Activated naive CD4-positive, alpha-beta T cell treated with anti-CD3 and anti-CD28 coated beads, Interleukin-2, amount 50 U/mL, for 24 hours (primary cell): ENCODE measurements at regions not wholly inside any gene's neighbourhood (a gene's known extent, or its start where the extent isn't known, plus 50 kb on each side); places are given as distances from the start of the nearest gene placed in this dataset.
"Not testable (repeated sequence)": the region's sequence is repeated elsewhere in the genome, so short reads cannot be mapped to it uniquely, and the experiment has no call there.

Source experiments
- H3K27ac Mint-ChIP-seq: one replicate; pipeline ENCODE4 v1.8.0; 2021; ENCODE audit warnings: mild to moderate bottlenecking, mixed read lengths
- H3K27me3 Mint-ChIP-seq: one replicate; pipeline ENCODE4 v1.8.0; 2021; ENCODE audit warnings: mixed read lengths
- H3K36me3 Mint-ChIP-seq: one replicate; pipeline ENCODE4 v1.8.0; 2021; ENCODE audit warnings: mixed read lengths
- H3K4me1 Mint-ChIP-seq: one replicate; pipeline ENCODE4 v1.8.0; 2021; ENCODE audit warnings: mixed read lengths
- H3K4me3 Mint-ChIP-seq: one replicate; pipeline ENCODE4 v1.8.0; 2021; ENCODE audit warnings: mild to moderate bottlenecking, mixed read lengths
- H3K9me3 Mint-ChIP-seq: one replicate; pipeline ENCODE4 v1.8.0; 2021; ENCODE audit warnings: mixed read lengths

- no peaks in the 10 kb centered on the region for H3K9me3 Mint-ChIP-seq
- peaks cover 19% of the 10 kb centered on the region for H3K4me1 Mint-ChIP-seq
- no peak overlapping the region for H3K27ac Mint-ChIP-seq
- H3K36me3 Mint-ChIP-seq, result no peaks in the 10 kb centered on the region
- no peaks in the 10 kb centered on the region for H3K27me3 Mint-ChIP-seq
- no peak overlapping the region for H3K4me3 Mint-ChIP-seq
These were observed 50.4 kb downstream of the SHOC1 start for GRCh38 chr9:111744363-111744762.

- H3K27ac Mint-ChIP-seq, result peak overlapping the region; percentile 86
- peaks cover 19% of the 10 kb centered on the region for H3K4me1 Mint-ChIP-seq
- H3K36me3 Mint-ChIP-seq, result no peaks in the 10 kb centered on the region
- no peaks in the 10 kb centered on the region for H3K9me3 Mint-ChIP-seq
- H3K4me3 Mint-ChIP-seq, result peak overlapping the region; percentile 39
- no peaks in the 10 kb centered on the region for H3K27me3 Mint-ChIP-seq
These were observed 51.5 kb downstream of the SHOC1 start for GRCh38 chr9:111743275-111743674.

- Mint-ChIP-seq H3K27ac (no peak overlapping the region), H3K9me3 (no peaks in the 10 kb centered on the region), H3K27me3 (no peaks in the 10 kb centered on the region), H3K4me1 (peaks cover 19% of the 10 kb centered on the region), H3K4me3 (no peak overlapping the region), H3K36me3 (peaks cover 3% of the 10 kb centered on the region)
These were observed 54.0 kb downstream of the SHOC1 start for GRCh38 chr9:111740739-111741138.

- Mint-ChIP-seq H3K4me3 (no peak overlapping the region), H3K27me3 (no peaks in the 10 kb centered on the region), H3K4me1 (no peaks in the 10 kb centered on the region), H3K36me3 (peaks cover 3% of the 10 kb centered on the region), H3K9me3 (no peaks in the 10 kb centered on the region), H3K27ac (no peak overlapping the region)
These were observed 58.0 kb downstream of the SHOC1 start for GRCh38 chr9:111736714-111737113.

- not testable (repeated sequence) for H3K36me3 Mint-ChIP-seq, H3K27me3 Mint-ChIP-seq, H3K4me1 Mint-ChIP-seq, H3K9me3 Mint-ChIP-seq, H3K27ac Mint-ChIP-seq, H3K4me3 Mint-ChIP-seq
These were observed 59.4 kb downstream of the SHOC1 start for GRCh38 chr9:111735344-111735743.

GRCh38 chr9:111731928-111732327 lies 62.8 kb downstream of the SHOC1 start:
- Mint-ChIP-seq H3K4me1 (no peaks in the 10 kb centered on the region), H3K9me3 (peaks cover 5% of the 10 kb centered on the region), H3K36me3 (peaks cover 18% of the 10 kb centered on the region), H3K27me3 (no peaks in the 10 kb centered on the region), H3K27ac (no peak overlapping the region), H3K4me3 (no peak overlapping the region)

GRCh38 chr9:111730937-111731567 lies 63.7 kb downstream of the SHOC1 start:
- H3K36me3 Mint-ChIP-seq, result peaks cover 16% of the 10 kb centered on the region
- H3K4me3 Mint-ChIP-seq, result no peak overlapping the region

GRCh38 chr9:111728617-111729366 lies 65.9 kb downstream of the SHOC1 start:
- no peaks in the 10 kb centered on the region for H3K27me3 Mint-ChIP-seq
- H3K4me3 Mint-ChIP-seq, result no peak overlapping the region
- peaks cover 15% of the 10 kb centered on the region for H3K36me3 Mint-ChIP-seq
- H3K9me3 Mint-ChIP-seq, result peaks cover 5% of the 10 kb centered on the region
- H3K27ac Mint-ChIP-seq, result no peak overlapping the region
- no peaks in the 10 kb centered on the region for H3K4me1 Mint-ChIP-seq

More at GRCh38 chr9:111730937-111731567, 63.7 kb downstream of the SHOC1 start:
- Mint-ChIP-seq H3K4me1 (no peaks in the 10 kb centered on the region), H3K27me3 (no peaks in the 10 kb centered on the region), H3K9me3 (peaks cover 5% of the 10 kb centered on the region), H3K27ac (no peak overlapping the region)

- H3K27me3 Mint-ChIP-seq, result no peaks in the 10 kb centered on the region
- H3K27ac Mint-ChIP-seq, result no peak overlapping the region
- peaks cover 17% of the 10 kb centered on the region for H3K36me3 Mint-ChIP-seq
- no peak overlapping the region for H3K4me3 Mint-ChIP-seq
- peaks cover 5% of the 10 kb centered on the region for H3K9me3 Mint-ChIP-seq
- H3K4me1 Mint-ChIP-seq, result no peaks in the 10 kb centered on the region
These were observed 66.6 kb downstream of the SHOC1 start for GRCh38 chr9:111728143-111728542.

GRCh38 chr9:111726949-111727348 lies 65.5 kb downstream of the GNG10 start:
- no peak overlapping the region for H3K27ac Mint-ChIP-seq
- no peaks in the 10 kb centered on the region for H3K27me3 Mint-ChIP-seq
- no peaks in the 10 kb centered on the region for H3K4me1 Mint-ChIP-seq
- H3K4me3 Mint-ChIP-seq, result no peak overlapping the region
- H3K9me3 Mint-ChIP-seq, result peaks cover 5% of the 10 kb centered on the region
- H3K36me3 Mint-ChIP-seq, result peaks cover 18% of the 10 kb centered on the region

GRCh38 chr9:111720174-111720573 lies 58.8 kb downstream of the GNG10 start:
- H3K36me3 Mint-ChIP-seq, result peaks cover 7% of the 10 kb centered on the region
- H3K27me3 Mint-ChIP-seq, result no peaks in the 10 kb centered on the region
- H3K9me3 Mint-ChIP-seq, result no peaks in the 10 kb centered on the region
- H3K4me1 Mint-ChIP-seq, result no peaks in the 10 kb centered on the region
- H3K27ac Mint-ChIP-seq, result no peak overlapping the region
- H3K4me3 Mint-ChIP-seq, result no peak overlapping the region
